HCT116 (cell line): ENCODE measurements at regions not wholly inside any gene's neighbourhood (a gene's known extent, or its start where the extent isn't known, plus 50 kb on each side); places are given as distances from the start of the nearest gene placed in this dataset.

Experiments
- ATAC-seq: fragments of 200-7000 bp; cut with Tn5 transposase; 2 replicates; pipeline ENCODE4 v1.9.1; 2020; ENCODE audit warnings: mild to moderate bottlenecking, moderate library complexity
- BruUV-seq: library from RNA; stranded (reverse); fragments of 400-500 nt; replicated peaks from 2 replicates; lab custom pipeline; 2021; lab: Mats Ljungman, UMichigan
- CTCF ChIA-PET: fragments of 300-600 bp; sonication (Branson Sonifier 250); formaldehyde crosslinking; loops from one replicate; lab custom pipeline; 2021; ENCODE audit warnings: antibody characterized with exemption; lab: Charles Lee
- POLR2A ChIA-PET: fragments of 300-600, 350-600 bp; sonication (Branson Sonifier 250); formaldehyde crosslinking; loops from one replicate; lab custom pipeline; 2021; ENCODE audit warnings: antibody characterized with exemption; lab: Charles Lee
- RAD21 ChIA-PET, 2 experiments: fragments of 300-600 bp; sonication (Branson Sonifier 250); formaldehyde crosslinking; loops; one replicate each; lab custom pipeline; 2023; ENCODE audit warnings: low total read pairs in 2 of 2; ENCODE audit not compliant: uncharacterized antibody in 2 of 2, unreplicated experiment in 2 of 2, low non-redundant PET in 1 of 2; lab: Charles Lee
- DNase-seq: peaks from one replicate; pipeline ENCODE4 v3.0.0-alpha.2; 2010; ENCODE audit warnings: low read depth, low spot score
- H2AFZ ChIP-seq: fragments of 200-600 bp; shearing (Covaris generic), sonication (generic); 2 replicates; pipeline ENCODE4 v1.6.1; 2017; ENCODE audit warnings: low read depth, mixed run types, mixed read lengths, antibody characterized with exemption, low read length; ENCODE audit not compliant: poor library complexity, severe bottlenecking
- H3K27ac ChIP-seq: 2 replicates; pipeline ENCODE4 v1.5.1; 2012; ENCODE audit warnings: low read depth, low read length
- H3K27me3 ChIP-seq: fragments of 200-600 bp; sonication (generic); 2 replicates; pipeline ENCODE4 v1.6.1; 2016; ENCODE audit warnings: mixed run types, low read length, mixed read lengths; ENCODE audit not compliant: insufficient read depth
- H3K36me3 ChIP-seq, 2 experiments: fragments of 200-500 bp in 1 of 2; fragments of 200-600 bp in 1 of 2; sonication (Bioruptor generic) in 1 of 2; sonication (generic) in 1 of 2; 2 replicates each; pipeline versions ENCODE4 v1.5.1 to v1.6.1; 2014 to 2016; ENCODE audit warnings: low read length in 2 of 2, inconsistent platforms in 1 of 2, mixed read lengths in 1 of 2, mixed run types in 1 of 2; ENCODE audit not compliant: insufficient read depth in 2 of 2, control insufficient read depth in 1 of 2
- H3K4me1 ChIP-seq, 2 experiments: fragments of 200-600 bp in 1 of 2; sonication (generic) in 1 of 2; 2 replicates each; pipeline versions ENCODE4 v1.5.1 to v1.6.1; 2012 to 2017; ENCODE audit warnings: low read length in 2 of 2, inconsistent platforms in 1 of 2, mild to moderate bottlenecking in 1 of 2, mixed read lengths in 1 of 2, mixed run types in 1 of 2, moderate library complexity in 1 of 2; ENCODE audit not compliant: insufficient read depth in 2 of 2, control insufficient read depth in 1 of 2
- H3K4me2 ChIP-seq: fragments of 200-600 bp; sonication (generic); 2 replicates; pipeline ENCODE4 v1.6.1; 2017; ENCODE audit warnings: mixed run types, low read length, mixed read lengths
- H3K4me3 ChIP-seq, 2 experiments: fragments of 200-600 bp in 1 of 2; sonication (generic) in 1 of 2; replicated peaks in 1 of 2; 2 replicates each; pipeline ENCODE4 v1.5.1; 2011 to 2016; ENCODE audit warnings: low read length in 2 of 2, control low read depth in 1 of 2, low read depth in 1 of 2, mild to moderate bottlenecking in 1 of 2, mixed read lengths in 1 of 2, mixed run types in 1 of 2
- H3K79me2 ChIP-seq: fragments of 200-600 bp; sonication (generic); 2 replicates; pipeline ENCODE4 v1.6.1; 2017; ENCODE audit warnings: mild to moderate bottlenecking, mixed run types, low read length, moderate library complexity, mixed read lengths; ENCODE audit not compliant: insufficient read depth
- H3K9ac ChIP-seq: fragments of 200-600 bp; sonication (generic); 2 replicates; pipeline ENCODE4 v1.6.1; 2016; ENCODE audit warnings: low read length, mixed read lengths
- H3K9me2 ChIP-seq: fragments of 200-600 bp; sonication (generic), shearing (Covaris generic); 2 replicates; pipeline ENCODE4 v1.6.1; 2017; ENCODE audit warnings: mixed run types, mild to moderate bottlenecking, moderate library complexity; ENCODE audit not compliant: insufficient read depth
- H3K9me3 ChIP-seq, 2 experiments: fragments of 200-500 bp in 1 of 2; fragments of 200-600 bp in 1 of 2; sonication (Bioruptor generic) in 1 of 2; sonication (generic) in 1 of 2; 2 replicates each; pipeline ENCODE4 v1.6.1; 2014 to 2017; ENCODE audit warnings: low read length in 2 of 2, mixed read lengths in 2 of 2, inconsistent platforms in 1 of 2, low read depth in 1 of 2, mild to moderate bottlenecking in 1 of 2, mixed run types in 1 of 2, moderate library complexity in 1 of 2; ENCODE audit not compliant: control insufficient read depth in 1 of 2, insufficient read depth in 1 of 2
- H4K20me1 ChIP-seq: fragments of 200-600 bp; sonication (generic), shearing (Covaris generic); 2 replicates; pipeline ENCODE4 v1.6.1; 2017; ENCODE audit warnings: mixed run types, mild to moderate bottlenecking, moderate library complexity; ENCODE audit not compliant: insufficient read depth
- CBX3 ChIP-seq: IDR thresholded peaks from 2 replicates; pipeline ENCODE4 v1.6.1; 2012; ENCODE audit warnings: low read depth
- EGR1 ChIP-seq: IDR thresholded peaks from 2 replicates; pipeline ENCODE4 v1.6.1; 2012; ENCODE audit warnings: low read depth
- EZH2phosphoT487 ChIP-seq: fragments of 200-600 bp; IDR thresholded peaks from 2 replicates; pipeline ENCODE4 v1.6.1; 2018; ENCODE audit warnings: antibody characterized with exemption, borderline replicate concordance
- JUND ChIP-seq: IDR thresholded peaks from 2 replicates; pipeline ENCODE4 v1.6.1; 2012
- POLR2A ChIP-seq: IDR thresholded peaks from 2 replicates; pipeline ENCODE4 v1.7.0; 2011; ENCODE audit warnings: borderline replicate concordance; ENCODE audit not compliant: insufficient read depth, insufficient read length; ENCODE audit errors: extremely low read depth
- SIN3A ChIP-seq: IDR thresholded peaks from 2 replicates; pipeline ENCODE4 v1.6.1; 2012; ENCODE audit warnings: low read depth
- YY1 ChIP-seq: IDR thresholded peaks from 2 replicates; pipeline ENCODE4 v1.6.1; 2011; ENCODE audit warnings: low read length, low read depth, moderate library complexity, mild to moderate bottlenecking; ENCODE audit not compliant: insufficient replicate concordance; ENCODE audit errors: extremely low read depth
- ZFX ChIP-seq: fragments of 450-650 bp; IDR thresholded peaks from 2 replicates; pipeline ENCODE4 v1.6.1; 2017
- intact Hi-C: fragments of 100-400 bp; cut with micrococcal nuclease; formaldehyde crosslinking; loops from 2 replicates; pipeline ENCODE4 v1.10.0; 2022
- TF ChIP-seq, protein P1 (sequence below), 3 experiments: fragments of 200-600 bp in 1 of 3; sonication (generic) in 1 of 3; IDR thresholded peaks in 2 of 3; conservative IDR thresholded peaks in 1 of 3; 2 replicates each; pipeline ENCODE4 v1.5.1; 2012 to 2017; ENCODE audit warnings: low read depth in 2 of 3, low read length in 2 of 3, antibody characterized with exemption in 1 of 3, borderline replicate concordance in 1 of 3, control low read depth in 1 of 3, mild to moderate bottlenecking in 1 of 3, mixed read lengths in 1 of 3, mixed run types in 1 of 3, moderate library complexity in 1 of 3; ENCODE audit not compliant: insufficient read depth in 1 of 3
- TF ChIP-seq, protein P2 (sequence below): IDR thresholded peaks from 2 replicates; pipeline ENCODE4 v1.6.1; 2011; ENCODE audit warnings: mild to moderate bottlenecking, low read length, moderate library complexity; ENCODE audit not compliant: insufficient replicate concordance; ENCODE audit errors: extremely low read depth

DNA sequence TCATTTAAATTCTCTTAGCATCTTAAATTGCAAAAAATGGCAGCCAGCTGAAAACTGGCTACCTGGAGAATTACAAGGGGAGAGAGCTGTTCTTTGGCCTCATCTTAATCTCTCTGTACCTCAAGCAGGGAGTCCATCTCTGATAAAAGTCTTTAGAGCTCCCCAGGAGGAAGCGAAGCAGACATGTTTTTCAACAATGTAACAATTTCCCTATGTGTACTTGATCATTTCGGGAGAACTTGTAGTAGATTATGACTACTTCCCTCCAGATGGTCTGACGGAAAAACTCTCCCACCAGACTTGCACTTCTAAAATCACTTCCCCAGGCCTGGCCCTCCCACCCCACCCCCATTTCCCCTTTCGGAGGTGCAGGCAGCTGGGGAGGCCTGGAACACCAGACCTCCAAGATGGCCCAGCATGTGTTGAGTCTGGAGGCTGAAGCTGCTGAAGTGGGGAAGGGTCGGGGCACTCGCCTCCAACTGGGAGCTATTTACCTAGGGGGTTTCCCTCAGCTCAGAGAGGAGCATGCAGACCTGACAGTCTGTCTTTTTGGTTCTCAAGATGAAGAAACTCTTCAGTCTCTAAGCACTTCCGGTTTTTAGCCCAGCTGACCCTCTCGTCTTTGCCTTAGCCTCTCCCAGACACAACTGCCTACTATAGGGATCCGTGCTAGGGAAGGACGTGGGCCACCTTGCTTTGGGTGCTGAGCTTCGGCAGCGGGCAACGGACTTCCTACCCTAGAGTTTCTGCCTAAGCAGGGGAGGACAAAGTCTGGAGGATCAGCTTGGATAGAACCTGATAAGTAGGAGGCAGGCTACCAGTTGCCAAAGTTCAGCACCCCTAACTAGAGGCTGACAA, 164.0 kb upstream of the TBL1XR1 start:
- H4K20me1 ChIP-seq, result no peaks in the 10 kb centered on the region
- 0 out of 2 replicates have a peak overlapping the region, but pooled peaks have one; percentile 70 for H3K9ac ChIP-seq
- intact Hi-C loops, result loop anchor here (2.0 to 5.0 kb wide), 2 partner anchors 117 to 966 kb away; no protein-coding TSS in a partner anchor
- no peaks in the 10 kb centered on the region for H3K27me3 ChIP-seq
- ChIA-PET RAD21 (no interaction called here), CTCF (no interaction called here), POLR2A (interaction anchor here (0.6 to 5.6 kb wide), 5 partner anchors 17 to 276 kb away, joined by 3 to 50 read pairs (median 3); partner anchors contain the start of gene TBL1XR1)
- no peaks in the 10 kb centered on the region for H3K9me3 ChIP-seq
- no TSS peak for BruUV-seq
- no peaks in the 10 kb centered on the region for H3K36me3 ChIP-seq
- peak overlapping the region; percentile 78; the same call in 1 of the 2 replicates for H3K4me2 ChIP-seq
- H2AFZ ChIP-seq, result peak overlapping the region; percentile 3
- peak overlapping the region; percentile 97; the same call in 1 of the 2 replicates for H3K27ac ChIP-seq
- DNase-seq (no peak), ATAC-seq (no peak)
- H3K79me2 ChIP-seq, result no peaks in the 10 kb centered on the region
- no peak overlapping the region for H3K4me3 ChIP-seq
- H3K4me1 ChIP-seq, result peaks cover 48 to 66% of the 10 kb centered on the region in 2 experiments
- TF ChIP-seq POLR2A, result no peak
- no peak for TF ChIP-seq CBX3
- TF ChIP-seq, protein P1, sequence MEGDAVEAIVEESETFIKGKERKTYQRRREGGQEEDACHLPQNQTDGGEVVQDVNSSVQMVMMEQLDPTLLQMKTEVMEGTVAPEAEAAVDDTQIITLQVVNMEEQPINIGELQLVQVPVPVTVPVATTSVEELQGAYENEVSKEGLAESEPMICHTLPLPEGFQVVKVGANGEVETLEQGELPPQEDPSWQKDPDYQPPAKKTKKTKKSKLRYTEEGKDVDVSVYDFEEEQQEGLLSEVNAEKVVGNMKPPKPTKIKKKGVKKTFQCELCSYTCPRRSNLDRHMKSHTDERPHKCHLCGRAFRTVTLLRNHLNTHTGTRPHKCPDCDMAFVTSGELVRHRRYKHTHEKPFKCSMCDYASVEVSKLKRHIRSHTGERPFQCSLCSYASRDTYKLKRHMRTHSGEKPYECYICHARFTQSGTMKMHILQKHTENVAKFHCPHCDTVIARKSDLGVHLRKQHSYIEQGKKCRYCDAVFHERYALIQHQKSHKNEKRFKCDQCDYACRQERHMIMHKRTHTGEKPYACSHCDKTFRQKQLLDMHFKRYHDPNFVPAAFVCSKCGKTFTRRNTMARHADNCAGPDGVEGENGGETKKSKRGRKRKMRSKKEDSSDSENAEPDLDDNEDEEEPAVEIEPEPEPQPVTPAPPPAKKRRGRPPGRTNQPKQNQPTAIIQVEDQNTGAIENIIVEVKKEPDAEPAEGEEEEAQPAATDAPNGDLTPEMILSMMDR (IDR thresholded peaks at IDR 0.05 in 2 of 3, conservative IDR thresholded peaks at IDR 0.05 in 1 of 3; ENCODE audit: borderline replicate concordance in 1 of 3, insufficient read depth in 1 of 3, low read depth in 2 of 3, low read length in 2 of 3), result no peak
- no peak for TF ChIP-seq EZH2phosphoT487
- TF ChIP-seq, protein P2, sequence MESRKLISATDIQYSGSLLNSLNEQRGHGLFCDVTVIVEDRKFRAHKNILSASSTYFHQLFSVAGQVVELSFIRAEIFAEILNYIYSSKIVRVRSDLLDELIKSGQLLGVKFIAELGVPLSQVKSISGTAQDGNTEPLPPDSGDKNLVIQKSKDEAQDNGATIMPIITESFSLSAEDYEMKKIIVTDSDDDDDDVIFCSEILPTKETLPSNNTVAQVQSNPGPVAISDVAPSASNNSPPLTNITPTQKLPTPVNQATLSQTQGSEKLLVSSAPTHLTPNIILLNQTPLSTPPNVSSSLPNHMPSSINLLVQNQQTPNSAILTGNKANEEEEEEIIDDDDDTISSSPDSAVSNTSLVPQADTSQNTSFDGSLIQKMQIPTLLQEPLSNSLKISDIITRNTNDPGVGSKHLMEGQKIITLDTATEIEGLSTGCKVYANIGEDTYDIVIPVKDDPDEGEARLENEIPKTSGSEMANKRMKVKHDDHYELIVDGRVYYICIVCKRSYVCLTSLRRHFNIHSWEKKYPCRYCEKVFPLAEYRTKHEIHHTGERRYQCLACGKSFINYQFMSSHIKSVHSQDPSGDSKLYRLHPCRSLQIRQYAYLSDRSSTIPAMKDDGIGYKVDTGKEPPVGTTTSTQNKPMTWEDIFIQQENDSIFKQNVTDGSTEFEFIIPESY, result no peak
- no peak for TF ChIP-seq EGR1
- no peak for TF ChIP-seq SIN3A
- no peak for TF ChIP-seq JUND
- TF ChIP-seq ZFX, result no peak
- no peak for TF ChIP-seq YY1
- H3K9me2 ChIP-seq, result no peaks in the 10 kb centered on the region
